HCT116 (cell line): ENCODE measurements at regions not wholly inside any gene's neighbourhood (a gene's known extent, or its start where the extent isn't known, plus 50 kb on each side); places are given as distances from the start of the nearest gene placed in this dataset.

Experiments used
- ELF1 ChIP-seq: IDR thresholded peaks from 2 replicates; pipeline ENCODE4 v1.6.1; 2012; ENCODE audit warnings: low read depth, borderline replicate concordance
- EZH2 ChIP-seq: fragments of 200-600 bp; sonication (generic); IDR thresholded peaks from 2 replicates; pipeline ENCODE4 v1.6.1; 2017; ENCODE audit warnings: antibody characterized with exemption, mixed run types
- EZH2phosphoT487 ChIP-seq: fragments of 200-600 bp; IDR thresholded peaks from 2 replicates; pipeline ENCODE4 v1.6.1; 2018; ENCODE audit warnings: antibody characterized with exemption, borderline replicate concordance
- JUND ChIP-seq: IDR thresholded peaks from 2 replicates; pipeline ENCODE4 v1.6.1; 2012
- MAX ChIP-seq: IDR thresholded peaks from 2 replicates; pipeline ENCODE4 v1.6.1; 2012
- POLR2A ChIP-seq: IDR thresholded peaks from 2 replicates; pipeline ENCODE4 v1.7.0; 2011; ENCODE audit warnings: borderline replicate concordance; ENCODE audit not compliant: insufficient read depth, insufficient read length; ENCODE audit errors: extremely low read depth
- POLR2AphosphoS5 ChIP-seq: IDR thresholded peaks from 2 replicates; pipeline ENCODE4 v1.6.1; 2011; ENCODE audit warnings: mild to moderate bottlenecking, low read depth, low read length, moderate library complexity
- SP1 ChIP-seq: IDR thresholded peaks from 2 replicates; pipeline ENCODE4 v1.6.1; 2012; ENCODE audit warnings: low read depth
- SRF ChIP-seq: IDR thresholded peaks from 2 replicates; pipeline ENCODE4 v1.6.1; 2012; ENCODE audit warnings: low read depth
- ZNF274 ChIP-seq: fragments of 200-500 bp; sonication (Bioruptor generic); IDR thresholded peaks from 2 replicates; pipeline ENCODE4 v1.6.1; 2014; ENCODE audit warnings: mild to moderate bottlenecking, low read depth, low read length, inconsistent platforms
- TF ChIP-seq, protein P1 (sequence below), 3 experiments: fragments of 200-600 bp in 1 of 3; sonication (generic) in 1 of 3; IDR thresholded peaks in 2 of 3; conservative IDR thresholded peaks in 1 of 3; 2 replicates each; pipeline ENCODE4 v1.5.1; 2012 to 2017; ENCODE audit warnings: low read depth in 2 of 3, low read length in 2 of 3, antibody characterized with exemption in 1 of 3, borderline replicate concordance in 1 of 3, control low read depth in 1 of 3, mild to moderate bottlenecking in 1 of 3, mixed read lengths in 1 of 3, mixed run types in 1 of 3, moderate library complexity in 1 of 3; ENCODE audit not compliant: insufficient read depth in 1 of 3
- TF ChIP-seq, protein P2 (sequence below): IDR thresholded peaks from 2 replicates; pipeline ENCODE4 v1.6.1; 2011; ENCODE audit warnings: mild to moderate bottlenecking, low read length, moderate library complexity; ENCODE audit not compliant: insufficient replicate concordance; ENCODE audit errors: extremely low read depth
- TF ChIP-seq, protein P3 (sequence below): IDR thresholded peaks from 2 replicates; pipeline ENCODE4 v1.6.1; 2012; ENCODE audit warnings: low read depth

DNA sequence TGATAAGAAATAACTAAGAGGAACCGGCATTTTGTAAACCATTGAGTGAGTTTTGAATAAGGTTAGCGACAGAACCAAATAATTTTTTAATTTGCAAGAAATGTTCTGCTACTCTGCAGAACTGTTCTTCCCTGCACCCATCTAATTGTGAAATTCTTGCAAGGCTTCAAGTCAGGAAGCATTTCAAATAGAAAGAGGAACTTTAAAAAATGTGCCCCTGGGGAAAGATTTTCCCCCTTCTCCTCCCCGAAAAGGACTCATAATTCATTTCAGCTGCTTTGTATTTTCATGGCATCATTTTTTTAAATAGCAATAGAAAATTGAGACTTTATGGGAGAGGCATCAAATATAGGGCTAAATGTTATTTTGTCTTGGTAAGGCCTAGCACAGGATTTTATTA lies 180.9 kb upstream of the ANKRD55 start:
- no peak for TF ChIP-seq JUND
- TF ChIP-seq MAX = no peak
- TF ChIP-seq, protein P1, sequence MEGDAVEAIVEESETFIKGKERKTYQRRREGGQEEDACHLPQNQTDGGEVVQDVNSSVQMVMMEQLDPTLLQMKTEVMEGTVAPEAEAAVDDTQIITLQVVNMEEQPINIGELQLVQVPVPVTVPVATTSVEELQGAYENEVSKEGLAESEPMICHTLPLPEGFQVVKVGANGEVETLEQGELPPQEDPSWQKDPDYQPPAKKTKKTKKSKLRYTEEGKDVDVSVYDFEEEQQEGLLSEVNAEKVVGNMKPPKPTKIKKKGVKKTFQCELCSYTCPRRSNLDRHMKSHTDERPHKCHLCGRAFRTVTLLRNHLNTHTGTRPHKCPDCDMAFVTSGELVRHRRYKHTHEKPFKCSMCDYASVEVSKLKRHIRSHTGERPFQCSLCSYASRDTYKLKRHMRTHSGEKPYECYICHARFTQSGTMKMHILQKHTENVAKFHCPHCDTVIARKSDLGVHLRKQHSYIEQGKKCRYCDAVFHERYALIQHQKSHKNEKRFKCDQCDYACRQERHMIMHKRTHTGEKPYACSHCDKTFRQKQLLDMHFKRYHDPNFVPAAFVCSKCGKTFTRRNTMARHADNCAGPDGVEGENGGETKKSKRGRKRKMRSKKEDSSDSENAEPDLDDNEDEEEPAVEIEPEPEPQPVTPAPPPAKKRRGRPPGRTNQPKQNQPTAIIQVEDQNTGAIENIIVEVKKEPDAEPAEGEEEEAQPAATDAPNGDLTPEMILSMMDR (IDR thresholded peaks at IDR 0.05 in 2 of 3, conservative IDR thresholded peaks at IDR 0.05 in 1 of 3; ENCODE audit: borderline replicate concordance in 1 of 3, insufficient read depth in 1 of 3, low read depth in 2 of 3, low read length in 2 of 3) = no peak
- TF ChIP-seq POLR2A = no peak
- TF ChIP-seq SRF = no peak
- TF ChIP-seq POLR2AphosphoS5 = no peak
- TF ChIP-seq, protein P2, sequence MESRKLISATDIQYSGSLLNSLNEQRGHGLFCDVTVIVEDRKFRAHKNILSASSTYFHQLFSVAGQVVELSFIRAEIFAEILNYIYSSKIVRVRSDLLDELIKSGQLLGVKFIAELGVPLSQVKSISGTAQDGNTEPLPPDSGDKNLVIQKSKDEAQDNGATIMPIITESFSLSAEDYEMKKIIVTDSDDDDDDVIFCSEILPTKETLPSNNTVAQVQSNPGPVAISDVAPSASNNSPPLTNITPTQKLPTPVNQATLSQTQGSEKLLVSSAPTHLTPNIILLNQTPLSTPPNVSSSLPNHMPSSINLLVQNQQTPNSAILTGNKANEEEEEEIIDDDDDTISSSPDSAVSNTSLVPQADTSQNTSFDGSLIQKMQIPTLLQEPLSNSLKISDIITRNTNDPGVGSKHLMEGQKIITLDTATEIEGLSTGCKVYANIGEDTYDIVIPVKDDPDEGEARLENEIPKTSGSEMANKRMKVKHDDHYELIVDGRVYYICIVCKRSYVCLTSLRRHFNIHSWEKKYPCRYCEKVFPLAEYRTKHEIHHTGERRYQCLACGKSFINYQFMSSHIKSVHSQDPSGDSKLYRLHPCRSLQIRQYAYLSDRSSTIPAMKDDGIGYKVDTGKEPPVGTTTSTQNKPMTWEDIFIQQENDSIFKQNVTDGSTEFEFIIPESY = no peak
- TF ChIP-seq EZH2 = no peak
- TF ChIP-seq EZH2phosphoT487 = no peak
- no peak for TF ChIP-seq SP1
- TF ChIP-seq ELF1 = no peak
- TF ChIP-seq ZNF274 = no peak
- TF ChIP-seq, protein P3, sequence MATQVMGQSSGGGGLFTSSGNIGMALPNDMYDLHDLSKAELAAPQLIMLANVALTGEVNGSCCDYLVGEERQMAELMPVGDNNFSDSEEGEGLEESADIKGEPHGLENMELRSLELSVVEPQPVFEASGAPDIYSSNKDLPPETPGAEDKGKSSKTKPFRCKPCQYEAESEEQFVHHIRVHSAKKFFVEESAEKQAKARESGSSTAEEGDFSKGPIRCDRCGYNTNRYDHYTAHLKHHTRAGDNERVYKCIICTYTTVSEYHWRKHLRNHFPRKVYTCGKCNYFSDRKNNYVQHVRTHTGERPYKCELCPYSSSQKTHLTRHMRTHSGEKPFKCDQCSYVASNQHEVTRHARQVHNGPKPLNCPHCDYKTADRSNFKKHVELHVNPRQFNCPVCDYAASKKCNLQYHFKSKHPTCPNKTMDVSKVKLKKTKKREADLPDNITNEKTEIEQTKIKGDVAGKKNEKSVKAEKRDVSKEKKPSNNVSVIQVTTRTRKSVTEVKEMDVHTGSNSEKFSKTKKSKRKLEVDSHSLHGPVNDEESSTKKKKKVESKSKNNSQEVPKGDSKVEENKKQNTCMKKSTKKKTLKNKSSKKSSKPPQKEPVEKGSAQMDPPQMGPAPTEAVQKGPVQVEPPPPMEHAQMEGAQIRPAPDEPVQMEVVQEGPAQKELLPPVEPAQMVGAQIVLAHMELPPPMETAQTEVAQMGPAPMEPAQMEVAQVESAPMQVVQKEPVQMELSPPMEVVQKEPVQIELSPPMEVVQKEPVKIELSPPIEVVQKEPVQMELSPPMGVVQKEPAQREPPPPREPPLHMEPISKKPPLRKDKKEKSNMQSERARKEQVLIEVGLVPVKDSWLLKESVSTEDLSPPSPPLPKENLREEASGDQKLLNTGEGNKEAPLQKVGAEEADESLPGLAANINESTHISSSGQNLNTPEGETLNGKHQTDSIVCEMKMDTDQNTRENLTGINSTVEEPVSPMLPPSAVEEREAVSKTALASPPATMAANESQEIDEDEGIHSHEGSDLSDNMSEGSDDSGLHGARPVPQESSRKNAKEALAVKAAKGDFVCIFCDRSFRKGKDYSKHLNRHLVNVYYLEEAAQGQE = no peak
